Endothelial cell of umbilical vein (primary cell): ENCODE measurements at regions not wholly inside any gene's neighbourhood (a gene's known extent, or its start where the extent isn't known, plus 50 kb on each side); places are given as distances from the start of the nearest gene placed in this dataset.

Source experiments
- BruUV-seq: library from RNA; stranded (reverse); fragments of 400-500 nt; replicated peaks from 2 replicates; lab custom pipeline; 2021; lab: Mats Ljungman, UMichigan
- CTCF ChIA-PET: fragments of 300-600, 350-600 bp; sonication (Branson Sonifier 250); formaldehyde crosslinking; loops from one replicate; lab custom pipeline; 2021; ENCODE audit warnings: antibody characterized with exemption, inconsistent platforms; lab: Charles Lee
- POLR2A ChIA-PET: fragments of 300-600, 350-600 bp; sonication (Branson Sonifier 250); formaldehyde crosslinking; loops from one replicate; lab custom pipeline; 2021; ENCODE audit warnings: antibody characterized with exemption, inconsistent platforms; lab: Charles Lee
- DNase-seq: peaks from one replicate; pipeline ENCODE4 v3.0.0-alpha.2; 2011; ENCODE audit warnings: low read depth, low spot score
- FAIRE-seq: peaks from 2 replicates; lab custom pipeline; 2011; peaks lifted over from hg19 to GRCh38; lab: Jason Lieb, UNC
- H2AFZ ChIP-seq: 2 replicates; pipeline ENCODE4 v1.6.0; 2012; ENCODE audit warnings: low read depth, low read length, control low read depth, inconsistent platforms
- H3K27ac ChIP-seq: 2 replicates; pipeline ENCODE4 v1.5.1; 2011; ENCODE audit warnings: low read depth, mild to moderate bottlenecking, control low read depth, low read length, moderate library complexity; ENCODE audit not compliant: insufficient read depth
- H3K27me3 ChIP-seq, 2 experiments: 2 replicates each; pipeline versions ENCODE4 v1.6.0 to v1.6.1; 2011; ENCODE audit warnings: low read length in 2 of 2, mixed read lengths in 1 of 2; ENCODE audit not compliant: control insufficient read depth in 2 of 2, insufficient read depth in 2 of 2
- H3K36me3 ChIP-seq, 2 experiments: 2 replicates in 1 of 2; 3 replicates in 1 of 2; pipeline ENCODE4 v1.5.1; 2011; ENCODE audit warnings: low read length in 2 of 2, mild to moderate bottlenecking in 1 of 2, moderate library complexity in 1 of 2; ENCODE audit not compliant: control insufficient read depth in 2 of 2, insufficient read depth in 2 of 2; ENCODE audit errors: extremely low read depth in 1 of 2
- H3K4me1 ChIP-seq: 3 replicates; pipeline ENCODE4 v1.5.1; 2011; ENCODE audit warnings: mild to moderate bottlenecking, low read length; ENCODE audit not compliant: control insufficient read depth, insufficient read depth; ENCODE audit errors: extremely low read depth
- H3K4me2 ChIP-seq: 2 replicates; pipeline ENCODE4 v1.6.1; 2011; ENCODE audit warnings: low read length, control low read depth, mixed read lengths; ENCODE audit not compliant: insufficient read depth
- H3K4me3 ChIP-seq, 3 experiments: fragments of 200-600 bp in 1 of 3; sonication (generic), shearing (Covaris generic) in 1 of 3; replicated peaks in 1 of 3; 2 replicates each; pipeline ENCODE4 v1.5.1; 2011 to 2016; ENCODE audit warnings: control low read depth in 3 of 3, low read length in 3 of 3, mild to moderate bottlenecking in 2 of 3, inconsistent platforms in 1 of 3, low read depth in 1 of 3, moderate library complexity in 1 of 3; ENCODE audit not compliant: insufficient read depth in 1 of 3
- H3K79me2 ChIP-seq: 2 replicates; pipeline ENCODE4 v1.6.0; 2012; ENCODE audit warnings: low read length, inconsistent platforms; ENCODE audit not compliant: control insufficient read depth, insufficient read depth
- H3K9ac ChIP-seq: replicated peaks from 2 replicates; pipeline ENCODE3; 2011; ENCODE audit warnings: low read length, control low read depth; ENCODE audit not compliant: insufficient read depth; ENCODE audit errors: extremely low read depth
- H3K9me1 ChIP-seq: replicated peaks from 3 replicates; pipeline ENCODE4 v1.6.0; 2011; ENCODE audit warnings: mild to moderate bottlenecking, low read length; ENCODE audit not compliant: control insufficient read depth, insufficient read depth; ENCODE audit errors: extremely low read depth
- H3K9me3 ChIP-seq: replicated peaks from 2 replicates; pipeline ENCODE4 v1.5.1; 2012; ENCODE audit warnings: low read length, inconsistent platforms; ENCODE audit not compliant: control insufficient read depth, insufficient read depth
- H4K20me1 ChIP-seq: replicated peaks from 2 replicates; pipeline ENCODE3; 2011; ENCODE audit warnings: mild to moderate bottlenecking, low read length; ENCODE audit not compliant: control insufficient read depth, insufficient read depth; ENCODE audit errors: extremely low read depth
- CTCF ChIP-seq, 2 donors: IDR thresholded peaks; 1 replicate in 1 of 2; 2 replicates in 1 of 2; pipeline ENCODE4 v1.5.1; 2011; ENCODE audit warnings: low read length in 2 of 2, mild to moderate bottlenecking in 2 of 2, moderate library complexity in 2 of 2, control low read depth in 1 of 2, inconsistent platforms in 1 of 2, low read depth in 1 of 2; ENCODE audit not compliant: insufficient read depth in 1 of 2; ENCODE audit errors: extremely low read depth in 1 of 2
- EZH2 ChIP-seq: IDR thresholded peaks from 2 replicates; pipeline ENCODE4 v1.6.1; 2012; ENCODE audit warnings: borderline replicate concordance, low read depth, mild to moderate bottlenecking, moderate library complexity, low read length, inconsistent platforms; ENCODE audit not compliant: severe bottlenecking
- FOS ChIP-seq: IDR thresholded peaks from 2 replicates; pipeline ENCODE4 v1.6.1; 2011; ENCODE audit warnings: mild to moderate bottlenecking, low read length, moderate library complexity, borderline replicate concordance; ENCODE audit not compliant: insufficient read depth
- GATA2 ChIP-seq: IDR thresholded peaks from 2 replicates; pipeline ENCODE4 v1.7.0; 2011; ENCODE audit warnings: low read depth, mild to moderate bottlenecking, moderate library complexity, mixed read lengths, low read length; ENCODE audit not compliant: insufficient read length, insufficient read depth
- JUN ChIP-seq: IDR thresholded peaks from 2 replicates; pipeline ENCODE4 v1.6.1; 2011; ENCODE audit warnings: borderline replicate concordance, low read depth; ENCODE audit not compliant: insufficient read length, insufficient read depth
- MAX ChIP-seq: IDR thresholded peaks from 2 replicates; pipeline ENCODE4 v1.6.1; 2011; ENCODE audit not compliant: insufficient read depth, insufficient read length
- MYC ChIP-seq: IDR thresholded peaks from one replicate; pipeline ENCODE4 v1.6.1; 2011; ENCODE audit warnings: mild to moderate bottlenecking, low read depth, low read length
- POLR2A ChIP-seq: IDR thresholded peaks from 2 replicates; pipeline ENCODE4 v1.6.1; 2012; ENCODE audit warnings: low read depth, mild to moderate bottlenecking, control low read depth, low read length
- POLR2AphosphoS5 ChIP-seq: IDR thresholded peaks from 2 replicates; pipeline ENCODE4 v1.6.1; 2012; ENCODE audit warnings: low read depth, mild to moderate bottlenecking, control low read depth, low read length, moderate library complexity; ENCODE audit not compliant: insufficient read depth
- dilution Hi-C: fragments of 300-500 bp; cut with MboI; formaldehyde crosslinking; loops from one replicate; pipeline ENCODE4 v1.15.0; 2019; ENCODE audit warnings: low sequenced_read_pairs; ENCODE audit not compliant: extremely low pct_ligation_motif_present
- intact Hi-C: fragments of 100-400 bp; cut with micrococcal nuclease; formaldehyde crosslinking; loops from one replicate; pipeline ENCODE4 v1.10.0; 2022

- Histone ChIP-seq H3K79me2 (no peaks in the 10 kb centered on the region), H3K4me3 (no peak overlapping the region), H3K9me3 (no peaks in the 10 kb centered on the region), H3K27me3 (peaks cover 2 to 8% of the 10 kb centered on the region in 2 experiments), H4K20me1 (no peaks in the 10 kb centered on the region), H3K4me2 (no peak overlapping the region), H3K9me1 (no peaks in the 10 kb centered on the region), H3K27ac (no peak overlapping the region), H3K4me1 (peaks cover 9% of the 10 kb centered on the region), H3K36me3 (no peaks in the 10 kb centered on the region), H3K9ac (no peak overlapping the region), H2AFZ (no peak overlapping the region)
- TF ChIP-seq CTCF (IDR thresholded peaks at IDR 0.05; ENCODE audit: extremely low read depth in 1 of 2, insufficient read depth in 1 of 2, low read depth in 1 of 2, low read length in 2 of 2) (no peak), JUN (no peak), FOS (no peak), EZH2 (no peak), MAX (no peak), POLR2A (no peak), GATA2 (no peak), POLR2AphosphoS5 (no peak), MYC (no peak)
- intact Hi-C loops (no loop called here), dilution Hi-C loops (no loop called here)
- BruUV-seq = no TSS peak
- ChIA-PET CTCF (no interaction called here), POLR2A (no interaction called here)
- no peak for FAIRE-seq
- DNase-seq = no peak
Measured at GRCh38 chr13:97565906-97566305, 131.9 kb downstream of the RAP2A start.
